ENCODE measurements at regions not wholly inside any gene's neighbourhood (a gene's known extent, or its start where the extent isn't known, plus 50 kb on each side); places are given as distances from the start of the nearest gene placed in this dataset.

- DNase-seq, result no peak
- TF ChIP-seq POLR2A (IDR thresholded peaks at IDR 0.05) (no peak), CTCF (IDR thresholded peaks at IDR 0.05) (no peak)
- H3K36me3 ChIP-seq, result no peaks in the 10 kb centered on the region
- no peak overlapping the region for H3K27ac ChIP-seq
- intact Hi-C loops (cut with DNase I; ENCODE audit: low total_unique reads), result no loop called here
- H3K4me1 ChIP-seq, result no peaks in the 10 kb centered on the region
- no peak overlapping the region for H3K4me3 ChIP-seq
- no peaks in the 10 kb centered on the region for H3K9me3 ChIP-seq
- H3K27me3 ChIP-seq, result no peaks in the 10 kb centered on the region
Observed at GRCh38 chr2:49248506-49248905, 94.2 kb upstream of the FSHR start.

- H3K27ac ChIP-seq, result no peak overlapping the region
- H3K9me3 ChIP-seq, result no peaks in the 10 kb centered on the region
- no peak for TF ChIP-seq CTCF (IDR thresholded peaks at IDR 0.05)
- no peak for TF ChIP-seq POLR2A (IDR thresholded peaks at IDR 0.05)
- no peak for DNase-seq
- no peaks in the 10 kb centered on the region for H3K4me1 ChIP-seq
- intact Hi-C loops (cut with DNase I; ENCODE audit: low total_unique reads), result no loop called here
- H3K36me3 ChIP-seq, result no peaks in the 10 kb centered on the region
- no peaks in the 10 kb centered on the region for H3K27me3 ChIP-seq
- no peak overlapping the region for H3K4me3 ChIP-seq
Observed at GRCh38 chr2:49241991-49242390, 87.7 kb upstream of the FSHR start.

GRCh38 chr2:49241501-49241900 lies 87.2 kb upstream of the FSHR start:
- H3K27ac ChIP-seq, result no peak overlapping the region
- H3K4me1 ChIP-seq, result no peaks in the 10 kb centered on the region
- no peak for TF ChIP-seq POLR2A (IDR thresholded peaks at IDR 0.05)
- TF ChIP-seq CTCF (IDR thresholded peaks at IDR 0.05), result no peak
- no peaks in the 10 kb centered on the region for H3K9me3 ChIP-seq
- DNase-seq, result no peak
- H3K36me3 ChIP-seq, result no peaks in the 10 kb centered on the region
- no peaks in the 10 kb centered on the region for H3K27me3 ChIP-seq
- H3K4me3 ChIP-seq, result no peak overlapping the region
- intact Hi-C loops (cut with DNase I; ENCODE audit: low total_unique reads), result no loop called here

DNA sequence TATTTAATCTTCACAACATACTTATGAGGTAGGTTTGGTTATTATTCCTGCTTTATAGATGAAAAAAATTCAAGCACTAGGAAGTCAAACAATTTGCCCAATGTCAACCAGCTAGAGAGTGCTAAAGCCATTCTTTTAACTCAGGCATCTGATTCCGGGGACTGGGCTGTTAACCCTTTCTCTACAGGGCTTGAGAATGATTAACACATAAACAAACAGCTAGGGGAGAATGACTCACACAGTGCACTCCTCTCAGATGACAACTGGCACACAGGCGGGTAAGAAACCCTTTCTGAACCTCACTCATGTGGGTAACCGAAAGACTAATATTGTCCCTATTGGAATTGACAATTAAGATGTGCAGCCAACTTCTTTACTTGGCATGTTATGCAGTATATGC lies 86.3 kb upstream of the FSHR start:
- H3K27ac ChIP-seq, result no peak overlapping the region
- no peak overlapping the region for H3K4me3 ChIP-seq
- no peaks in the 10 kb centered on the region for H3K4me1 ChIP-seq
- H3K36me3 ChIP-seq, result no peaks in the 10 kb centered on the region
- intact Hi-C loops (cut with DNase I; ENCODE audit: low total_unique reads), result no loop called here
- H3K9me3 ChIP-seq, result no peaks in the 10 kb centered on the region
- no peaks in the 10 kb centered on the region for H3K27me3 ChIP-seq
- DNase-seq, result no peak
- no peak for TF ChIP-seq CTCF (IDR thresholded peaks at IDR 0.05)
- no peak for TF ChIP-seq POLR2A (IDR thresholded peaks at IDR 0.05)

GRCh38 chr2:49238604-49238960 lies 84.3 kb upstream of the FSHR start:
- intact Hi-C loops (cut with DNase I; ENCODE audit: low total_unique reads), result no loop called here
- no peak for TF ChIP-seq CTCF (IDR thresholded peaks at IDR 0.05)
- no peak for TF ChIP-seq POLR2A (IDR thresholded peaks at IDR 0.05)
- no peak for DNase-seq
- Histone ChIP-seq H3K9me3 (no peaks in the 10 kb centered on the region), H3K27me3 (no peaks in the 10 kb centered on the region), H3K36me3 (no peaks in the 10 kb centered on the region), H3K4me1 (no peaks in the 10 kb centered on the region), H3K4me3 (no peak overlapping the region), H3K27ac (no peak overlapping the region)

All from uterus (tissue), 3 donors.